GM19397 (cell line): ENCODE measurements at regions not wholly inside any gene's neighbourhood (a gene's known extent, or its start where the extent isn't known, plus 50 kb on each side); places are given as distances from the start of the nearest gene placed in this dataset.

Experiments used
- ATAC-seq: cut with Tn5 transposase; IDR thresholded peaks from one replicate; pipeline ENCODE4 v1.9.1; 2021; ENCODE audit warnings: mild to moderate bottlenecking, moderate library complexity; ENCODE audit not compliant: unreplicated experiment

DNA sequence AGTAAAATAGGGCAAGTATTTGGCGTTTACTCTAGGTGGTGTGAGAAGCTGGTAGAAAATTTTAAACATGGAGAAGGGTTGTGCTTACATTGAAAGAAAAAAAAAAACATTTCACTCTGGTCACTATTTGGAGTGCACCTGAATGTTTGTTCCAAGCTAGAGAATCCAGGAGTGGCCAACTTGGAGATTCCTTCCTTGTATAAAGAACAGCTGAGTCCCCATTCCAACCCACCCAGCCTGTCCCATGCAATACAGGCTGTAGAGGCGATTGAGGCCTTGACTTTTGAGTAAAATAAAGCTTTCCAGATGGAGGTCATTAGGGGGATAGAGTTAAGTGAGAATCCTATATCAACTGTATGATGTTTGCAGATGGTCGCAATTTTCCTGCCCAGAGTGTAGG is 203.8 kb upstream of the SYT4 start:
- ATAC-seq = no peak

DNA sequence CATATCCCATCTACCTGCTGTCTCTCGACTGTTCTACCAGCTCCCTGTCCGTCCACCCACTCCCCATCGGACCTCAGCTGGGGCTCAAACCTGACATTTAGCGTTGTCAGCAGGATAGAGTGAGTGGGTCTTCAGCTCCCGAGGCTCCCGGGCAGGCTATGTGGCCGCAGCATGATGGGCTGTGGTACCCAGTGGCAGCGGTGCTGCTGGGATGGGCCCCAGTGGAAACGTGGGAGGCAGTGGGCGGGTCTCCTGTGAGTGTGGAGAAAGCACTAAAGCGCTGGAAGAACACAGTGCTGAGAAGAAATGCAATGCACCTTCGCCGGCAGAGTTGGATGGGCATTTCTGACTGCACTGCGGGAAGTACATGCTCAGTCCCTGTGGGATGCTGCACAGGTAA is 204.8 kb upstream of the SYT4 start:
- ATAC-seq = no peak

DNA sequence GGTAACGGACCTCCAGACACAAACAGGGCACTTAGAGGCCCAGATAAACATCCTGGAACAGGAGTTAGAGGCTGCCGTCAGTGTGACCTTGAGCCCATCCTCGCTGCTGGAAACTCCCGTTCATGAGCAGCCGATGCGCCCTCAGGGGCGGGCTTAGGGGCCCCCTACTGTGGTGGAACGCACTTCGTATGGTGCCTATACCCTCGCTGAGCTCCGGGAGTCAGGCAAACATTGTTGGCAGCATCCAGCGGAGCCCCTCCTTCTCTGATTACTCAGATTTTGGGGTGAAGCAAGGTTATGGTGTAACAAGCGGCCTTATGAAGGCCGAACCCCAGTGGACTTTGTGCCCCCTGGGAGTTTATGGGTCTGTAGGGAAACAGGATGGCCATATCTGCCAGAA is 205.3 kb upstream of the SYT4 start:
- ATAC-seq = no peak

DNA sequence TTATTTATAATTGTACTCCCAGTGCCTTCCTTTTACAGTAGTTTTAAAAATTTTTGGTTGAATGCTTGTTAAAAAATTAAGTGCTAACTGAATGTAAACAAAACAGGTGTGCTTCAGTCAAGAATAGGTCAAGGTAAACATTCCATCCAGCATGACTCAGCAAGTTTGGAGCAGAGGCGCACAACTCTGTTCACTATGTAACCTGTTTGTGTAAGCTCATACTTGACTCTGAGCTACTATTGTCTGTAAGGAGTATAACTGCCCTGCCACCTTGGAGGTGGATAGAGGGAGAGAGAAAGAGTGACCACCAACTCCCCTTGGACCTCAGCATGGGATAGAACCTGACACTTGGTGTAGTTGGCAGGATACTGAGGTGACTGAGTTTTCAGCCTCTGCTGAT is 207.4 kb upstream of the SYT4 start:
- no peak for ATAC-seq

DNA sequence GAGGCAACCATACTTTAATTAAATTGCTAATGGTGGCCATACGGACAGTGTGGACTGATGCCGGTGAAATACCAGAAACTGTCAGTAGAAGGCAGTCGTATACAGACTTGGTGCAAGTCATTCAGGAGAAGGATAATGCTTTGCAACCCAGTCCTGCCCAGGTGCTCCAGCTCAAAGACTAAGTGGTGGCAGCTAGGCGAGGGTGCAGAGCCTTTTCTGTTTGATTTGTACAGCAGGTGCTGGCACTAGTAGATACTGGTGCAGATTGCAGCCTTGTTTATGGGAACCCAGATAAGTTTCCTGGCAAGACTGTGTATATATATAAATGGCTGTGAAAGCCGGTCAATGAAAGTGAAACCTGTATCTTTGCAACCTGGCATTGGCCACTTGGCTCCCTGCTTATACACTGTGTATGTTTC is 208.3 kb upstream of the SYT4 start:
- no peak for ATAC-seq

DNA sequence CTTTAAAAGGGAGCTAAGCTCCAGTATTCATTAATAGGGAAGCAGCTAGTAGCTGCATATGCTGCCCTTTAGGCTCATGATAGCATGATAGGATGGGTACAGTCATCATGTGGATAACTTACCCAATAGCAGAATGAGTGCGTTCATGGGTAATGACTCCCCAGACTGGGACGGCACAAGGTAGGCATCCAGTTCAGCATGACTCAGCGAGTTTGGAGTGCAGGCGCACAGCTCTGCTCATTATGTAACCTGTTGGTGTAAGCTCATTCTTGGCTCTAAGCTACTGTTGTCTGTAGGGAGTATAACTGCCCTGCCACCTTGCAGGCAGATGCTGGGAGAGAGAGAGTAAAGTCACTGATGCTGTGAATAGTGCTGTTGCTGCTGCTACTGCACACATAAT is 209.2 kb upstream of the SYT4 start:
- no peak for ATAC-seq

DNA sequence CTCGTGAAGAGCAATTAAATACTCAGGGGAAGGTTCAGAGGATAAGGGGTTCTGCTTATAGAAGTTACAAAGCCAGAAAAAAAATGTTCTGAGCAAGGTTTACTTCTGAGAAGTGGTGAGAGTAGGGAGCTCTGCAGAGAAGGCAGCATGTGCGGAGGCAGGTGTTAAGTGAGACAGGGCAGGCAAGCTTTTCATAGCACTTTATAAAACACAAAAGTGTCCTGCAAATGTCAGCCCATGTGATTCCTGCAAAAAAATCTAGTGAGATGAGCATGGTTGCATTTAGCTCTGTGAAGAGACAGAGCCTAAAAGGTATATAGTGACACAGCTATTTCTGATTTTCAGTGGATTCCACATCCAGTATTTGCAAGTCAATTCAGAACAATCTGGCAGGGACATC is 223.8 kb upstream of the SYT4 start:
- ATAC-seq = no peak

DNA sequence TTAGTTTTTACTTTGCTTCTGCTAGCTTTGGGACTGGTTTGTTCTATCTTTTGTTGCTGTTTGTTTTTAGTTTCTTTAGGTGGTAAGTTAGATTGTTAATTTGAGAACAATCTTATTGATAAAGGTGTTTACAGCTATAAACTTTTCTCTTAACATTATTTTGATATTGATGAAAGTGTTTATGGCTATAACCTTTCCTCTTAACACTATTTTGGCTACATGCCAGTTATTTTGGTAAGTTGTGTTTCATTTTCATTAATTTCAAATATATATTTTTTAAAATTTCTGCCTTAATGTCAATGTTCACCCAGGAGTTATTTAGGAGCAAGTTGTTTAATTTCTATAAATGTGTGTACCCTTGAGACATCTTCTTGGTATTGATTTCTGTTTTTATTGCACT is 229.6 kb upstream of the SYT4 start:
- no peak for ATAC-seq

DNA sequence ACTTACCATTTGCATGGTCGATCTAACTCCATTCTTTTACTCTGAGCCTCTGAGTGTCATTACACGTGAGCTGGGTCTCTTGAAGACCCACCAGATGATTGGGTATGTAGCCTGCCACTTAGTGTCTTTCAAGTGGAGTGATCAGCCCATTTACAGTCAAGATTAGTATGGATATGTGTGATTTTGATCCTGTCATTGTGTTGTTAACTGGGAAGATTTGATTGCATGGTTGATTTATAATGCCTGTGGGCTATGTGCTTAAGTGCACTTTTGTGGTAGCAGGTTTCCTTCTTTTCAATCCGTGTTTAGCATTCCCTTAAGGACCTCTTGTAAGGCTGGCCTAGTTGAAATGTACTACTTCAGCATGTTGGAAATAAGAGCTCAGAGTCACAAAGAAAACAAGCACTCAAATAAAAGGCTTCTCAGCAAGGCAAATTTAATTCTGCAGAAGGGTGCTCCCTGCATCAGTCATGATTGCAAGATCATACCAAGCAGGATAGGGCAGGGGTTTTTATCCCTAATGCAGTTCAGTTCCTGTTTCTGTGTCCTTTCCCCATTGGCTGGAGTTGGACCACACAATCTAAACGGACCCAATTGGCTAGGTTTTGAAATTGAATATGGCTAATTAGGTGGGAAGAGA is 230.7 kb upstream of the SYT4 start:
- no peak for ATAC-seq

DNA sequence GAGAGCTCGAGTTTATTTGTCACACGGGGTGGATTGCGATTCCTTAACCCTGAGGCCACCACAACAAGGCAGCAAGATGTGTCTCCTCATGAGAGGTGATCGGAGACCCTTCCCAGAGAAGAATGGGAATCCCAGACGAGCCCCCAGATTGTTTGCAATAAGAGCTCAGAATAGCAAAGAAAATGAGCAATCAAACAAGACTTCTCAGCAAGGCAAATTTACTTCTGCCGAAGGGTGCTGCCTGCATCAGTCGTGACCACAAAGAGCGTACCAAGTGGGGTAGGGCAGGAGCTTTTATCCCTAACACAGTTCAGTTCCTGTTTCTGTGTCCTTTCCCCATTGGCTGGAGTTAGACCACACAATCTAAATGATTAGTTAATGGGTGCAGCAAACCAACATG is 237.5 kb upstream of the SYT4 start:
- no peak for ATAC-seq

DNA sequence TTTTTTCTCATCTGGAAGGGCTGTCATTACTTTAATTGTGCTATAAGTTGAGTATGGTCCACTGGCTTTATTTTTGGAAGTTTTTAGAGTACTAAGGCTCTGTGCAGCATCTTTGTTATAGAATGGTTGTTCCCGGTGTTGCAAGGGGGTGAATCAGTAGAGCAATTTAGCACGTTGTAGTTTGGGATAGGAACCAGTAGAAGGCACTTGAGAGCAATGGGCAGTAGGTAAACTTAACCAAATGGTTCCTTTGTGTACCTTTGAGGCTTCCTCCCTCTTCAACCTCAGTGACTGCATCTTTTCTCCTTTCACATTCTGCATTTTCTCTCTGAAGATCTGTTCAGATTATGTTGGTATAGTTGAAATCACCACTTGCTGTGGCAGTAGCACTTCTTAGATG is 238.2 kb upstream of the SYT4 start:
- no peak for ATAC-seq

DNA sequence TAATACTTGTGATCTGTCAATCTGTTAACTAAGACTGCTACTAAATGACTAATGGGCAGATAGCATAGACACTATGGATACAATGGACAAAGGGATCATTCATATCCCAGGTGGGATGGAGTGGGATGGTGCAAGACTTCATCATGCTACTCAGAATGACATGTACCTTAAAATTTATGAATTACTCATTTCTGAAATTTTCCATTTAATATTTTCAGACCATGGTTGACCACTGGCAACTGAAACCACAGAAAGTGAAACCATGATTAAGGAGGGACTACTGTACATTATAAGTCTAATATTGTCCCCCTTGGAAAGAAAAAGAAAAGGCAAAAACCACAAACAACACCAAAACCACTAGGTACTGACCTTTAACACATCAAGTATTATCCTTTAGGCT is 247.0 kb upstream of the SYT4 start:
- no peak for ATAC-seq

DNA sequence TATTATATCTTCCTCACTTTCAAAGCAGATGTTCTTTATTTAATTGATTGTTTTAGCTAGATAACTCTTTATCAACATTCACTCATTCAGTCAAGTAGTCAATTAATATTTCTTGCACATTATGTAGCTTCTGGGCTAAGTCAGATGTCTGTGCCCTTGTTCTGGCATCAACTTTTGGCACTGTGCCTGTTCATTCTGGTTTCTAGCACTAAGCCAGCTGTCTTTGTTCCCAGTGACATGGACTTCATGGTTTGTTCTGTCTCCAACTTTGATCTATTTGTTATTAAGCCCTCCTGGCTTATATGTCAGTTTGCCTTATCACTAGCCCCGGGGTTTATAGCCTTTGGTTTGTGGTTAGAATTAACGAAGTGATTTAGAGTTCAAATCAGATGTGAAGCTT is 247.9 kb upstream of the SYT4 start:
- no peak for ATAC-seq

DNA sequence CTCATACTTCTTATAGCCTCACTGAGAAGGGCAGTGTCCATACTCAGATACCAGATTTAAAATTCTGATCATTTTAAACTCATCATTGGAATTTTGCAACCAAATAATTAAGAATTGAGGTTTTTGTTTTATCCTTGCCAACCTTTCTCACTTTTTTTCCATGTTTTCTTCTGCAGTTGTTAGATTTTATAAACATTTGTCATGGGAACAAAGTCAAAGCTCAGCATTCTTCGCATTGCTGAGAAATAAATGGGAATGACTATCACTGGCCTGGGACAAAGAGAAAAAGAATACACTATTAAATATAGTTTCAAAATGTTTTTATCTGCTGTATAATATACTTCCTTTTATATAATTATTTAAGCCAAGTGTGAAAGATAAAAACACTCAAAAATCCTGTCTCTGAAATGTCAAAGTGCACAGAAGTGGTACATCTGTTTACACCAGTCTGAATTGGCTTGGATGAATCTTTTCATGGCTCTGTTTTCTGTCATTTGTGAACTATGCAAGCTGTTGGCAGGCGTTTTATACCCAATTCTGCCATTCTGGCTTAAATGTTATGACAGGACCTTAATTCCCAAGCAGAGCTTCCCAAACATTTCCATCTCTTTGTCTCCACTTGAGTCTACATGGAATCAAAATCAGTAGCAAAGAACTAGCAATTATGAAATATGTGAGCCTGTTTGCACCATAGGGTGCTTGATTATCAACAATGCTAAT is 249.3 kb upstream of the SYT4 start:
- no peak for ATAC-seq

DNA sequence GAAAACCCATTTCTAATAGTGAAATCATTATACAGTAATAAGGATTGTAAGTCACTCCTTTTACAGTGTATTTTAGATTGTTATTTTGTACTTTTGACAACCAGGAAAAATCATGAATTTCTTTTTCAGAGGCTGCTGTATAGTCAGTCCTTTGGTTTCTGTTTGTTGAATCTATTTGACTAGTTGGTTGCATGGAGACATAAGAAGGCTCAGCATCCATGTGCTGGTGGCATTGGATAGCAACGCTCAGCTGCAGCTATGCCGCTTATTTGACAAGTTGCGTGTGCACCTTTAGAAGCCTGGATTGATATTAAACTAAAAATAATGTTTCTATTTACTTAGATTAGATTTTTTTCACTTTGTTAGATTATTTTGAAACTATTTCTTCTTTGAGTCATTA is 254.1 kb upstream of the SYT4 start:
- ATAC-seq = no peak

DNA sequence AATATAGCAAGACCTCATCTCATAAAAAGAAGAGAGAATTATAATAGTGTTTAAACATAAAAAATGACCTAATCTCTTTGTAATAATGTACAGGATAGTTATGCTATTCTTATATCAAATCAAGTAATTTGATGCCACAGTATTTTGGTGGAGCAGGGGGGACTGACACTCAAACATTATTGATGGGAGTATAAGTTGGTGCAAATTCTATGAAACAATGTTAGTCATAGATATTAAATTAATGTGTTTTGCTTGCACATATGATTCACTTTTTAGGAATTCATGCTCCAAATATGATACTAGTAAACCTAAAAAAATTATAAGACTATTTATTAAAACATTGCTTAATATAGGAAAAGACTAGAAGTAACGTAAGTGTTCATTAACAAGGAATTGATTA is 256.1 kb upstream of the SYT4 start:
- ATAC-seq = no peak

DNA sequence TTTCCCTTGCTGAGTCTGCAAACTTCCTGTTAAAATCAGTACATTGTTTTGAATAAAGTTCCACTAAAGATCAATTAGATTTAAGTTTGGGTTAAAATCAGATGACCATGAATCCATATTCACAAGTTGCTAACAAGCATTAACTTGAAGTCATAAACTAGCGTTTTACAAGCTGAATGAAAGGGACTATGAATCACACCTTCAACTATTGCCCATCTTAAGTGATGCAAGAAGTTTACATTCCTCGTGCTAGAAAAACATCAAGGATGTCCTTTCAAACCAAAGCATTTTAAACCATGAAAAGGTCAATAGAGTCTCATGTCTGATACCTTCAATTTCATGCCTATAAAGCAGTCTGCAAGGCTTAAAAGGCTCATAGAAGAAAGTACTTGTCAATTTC is 257.2 kb upstream of the SYT4 start:
- no peak for ATAC-seq

DNA sequence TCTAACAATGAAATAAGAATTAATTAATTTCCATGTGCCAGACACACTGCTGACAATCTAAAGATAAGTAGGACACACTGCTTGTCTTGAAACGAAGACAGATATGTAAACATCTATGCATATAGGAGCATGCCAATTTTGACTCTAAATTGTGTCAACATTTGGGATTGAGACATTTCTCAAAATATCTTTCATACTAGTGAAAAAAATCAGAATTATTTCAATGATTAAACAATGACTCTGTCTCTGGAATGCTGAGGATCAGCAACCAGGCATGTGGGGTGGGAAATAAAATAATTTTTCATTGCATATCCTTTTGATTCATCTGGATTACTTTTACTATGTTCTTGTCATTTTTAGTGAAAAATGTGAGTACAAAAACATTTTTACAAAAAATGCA is 262.6 kb upstream of the SYT4 start:
- ATAC-seq = no peak

DNA sequence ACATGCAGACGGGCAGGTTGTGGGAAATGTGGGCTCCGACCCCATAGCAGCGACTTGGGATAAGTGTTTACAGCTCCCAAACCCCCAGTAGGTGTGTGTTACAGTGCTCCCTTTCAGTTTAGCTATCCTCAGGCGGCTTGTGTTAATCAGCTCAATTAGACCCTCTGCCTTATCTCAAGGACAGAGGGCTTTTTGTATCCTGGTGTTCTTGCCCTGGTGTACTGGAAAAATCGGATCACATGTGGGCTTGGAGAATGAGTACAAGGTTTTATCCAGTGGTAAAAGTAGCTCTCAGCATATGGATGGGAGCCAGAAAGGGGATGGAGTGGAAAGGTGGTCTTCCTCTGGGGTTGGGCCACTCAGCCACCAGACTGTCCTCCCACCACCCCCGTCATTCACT is 264.7 kb upstream of the SYT4 start:
- no peak for ATAC-seq

DNA sequence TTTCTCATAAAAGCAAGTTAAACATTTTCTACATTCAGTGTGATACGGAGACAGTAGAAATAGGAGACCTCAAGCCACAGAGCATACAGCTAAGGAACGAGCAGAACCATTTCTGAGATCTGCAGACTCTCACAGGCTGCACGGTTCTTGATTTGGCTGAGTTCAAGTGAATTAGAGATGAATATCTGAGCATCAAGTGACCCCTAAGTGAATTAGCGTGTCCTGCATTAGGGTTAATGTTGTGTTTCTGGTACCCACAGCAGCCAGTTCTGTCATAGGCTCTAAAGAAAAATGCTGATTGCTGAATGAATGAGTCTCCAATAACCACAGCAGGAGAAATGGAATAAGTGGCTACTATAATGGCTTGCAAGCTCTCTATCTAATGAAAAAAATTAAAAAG is 265.9 kb upstream of the SYT4 start:
- no peak for ATAC-seq

DNA sequence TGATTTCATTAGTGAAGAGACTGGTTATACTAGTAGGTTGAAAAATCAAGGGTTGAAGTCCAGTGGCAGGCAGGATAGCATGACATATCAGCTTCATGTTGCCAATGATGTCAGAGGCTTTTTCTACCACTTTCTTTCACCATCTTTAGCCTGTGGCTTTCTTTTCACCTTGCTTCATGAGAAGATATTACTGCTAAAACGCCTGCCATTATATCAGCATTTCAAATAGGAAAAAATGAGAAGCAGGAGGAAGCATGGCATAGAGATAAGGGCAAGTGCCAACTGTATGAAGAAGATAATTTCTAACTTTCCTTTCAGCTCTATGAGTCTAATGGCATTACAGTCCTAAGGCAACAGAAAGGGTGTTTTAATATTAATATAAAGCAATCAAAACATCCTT is 270.2 kb upstream of the SYT4 start:
- ATAC-seq = no peak

DNA sequence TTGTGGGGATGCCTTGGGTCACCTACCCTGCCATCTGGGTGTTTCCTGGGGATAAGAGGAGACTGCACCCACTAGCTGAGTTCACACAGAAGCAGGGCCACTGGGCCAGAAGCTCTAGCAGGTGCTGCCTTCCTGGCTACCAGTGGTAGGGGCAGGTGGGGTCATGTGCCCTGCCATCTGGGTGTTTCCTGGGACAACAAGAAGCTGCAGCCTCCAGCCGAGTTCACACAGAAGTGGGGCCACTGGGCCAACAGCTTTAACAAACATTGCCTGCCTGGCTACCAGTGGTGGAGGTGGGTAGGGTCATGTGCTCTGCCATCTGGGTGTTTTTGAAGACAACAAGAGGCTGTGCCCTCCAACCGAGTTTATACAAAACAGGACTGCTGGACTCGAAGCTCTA is 282.2 kb upstream of the SYT4 start:
- ATAC-seq = no peak

DNA sequence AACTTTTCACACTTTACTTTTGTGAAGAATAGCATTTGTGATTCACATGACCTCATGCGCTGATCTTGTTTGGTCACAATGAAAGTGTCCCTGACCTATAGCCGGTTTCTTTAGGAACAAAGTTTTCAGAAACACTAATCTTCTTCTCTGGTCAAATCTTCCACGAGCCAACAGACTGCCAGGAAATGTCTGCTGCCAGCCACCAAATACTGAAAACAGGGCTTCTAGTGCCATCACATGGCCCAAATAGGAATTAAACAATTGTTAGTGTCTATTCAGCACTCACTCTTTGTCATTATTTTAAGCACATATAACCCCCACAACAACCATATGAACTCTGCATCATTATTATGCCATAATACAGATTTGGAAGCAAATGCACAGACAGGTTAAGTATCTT is 286.5 kb upstream of the SYT4 start:
- ATAC-seq = no peak
